ENCODE measurements at regions not wholly inside any gene's neighbourhood (a gene's known extent, or its start where the extent isn't known, plus 50 kb on each side); places are given as distances from the start of the nearest gene placed in this dataset.
"Not testable (repeated sequence)": the region's sequence is repeated elsewhere in the genome, so short reads cannot be mapped to it uniquely, and the experiment has no call there.

DNA sequence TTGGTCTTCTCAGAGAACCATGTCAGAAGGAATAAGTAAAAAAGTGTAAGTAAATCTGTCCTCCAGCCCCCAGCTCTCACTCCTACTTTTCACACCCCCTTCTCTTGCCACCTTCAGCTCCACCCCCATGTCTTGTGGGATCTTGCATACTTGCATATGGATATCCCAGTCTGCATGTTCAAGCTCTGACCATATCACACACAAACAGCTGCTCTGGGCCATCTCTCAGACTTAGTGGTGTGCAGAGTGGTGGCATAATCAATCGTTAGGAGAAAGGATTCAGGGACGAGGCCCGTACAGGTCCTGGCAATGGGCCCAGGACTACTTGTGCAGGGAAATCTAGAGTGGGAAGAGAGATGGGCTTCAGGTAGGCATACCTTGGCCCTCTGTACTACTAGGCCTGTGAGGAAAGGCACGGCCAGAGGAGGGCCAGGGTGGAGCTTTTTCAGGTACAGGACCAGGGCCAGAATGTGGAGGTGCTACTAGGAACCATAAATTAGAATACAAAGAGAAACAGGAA is 112.0 kb upstream of the SGK1 start:
- H3K9me3 ChIP-seq (ENCODE audit: control insufficient read depth, insufficient read depth, low read length): no peaks in the 10 kb centered on the region
- no peaks in the 10 kb centered on the region for H3K79me2 ChIP-seq (ENCODE audit: control insufficient read depth, low read length)
- no peak overlapping the region for H3K27ac ChIP-seq (ENCODE audit: low read depth, low read length)
- no peak overlapping the region for H3K4me3 ChIP-seq (ENCODE audit: low read length)
- TF ChIP-seq, protein P1, sequence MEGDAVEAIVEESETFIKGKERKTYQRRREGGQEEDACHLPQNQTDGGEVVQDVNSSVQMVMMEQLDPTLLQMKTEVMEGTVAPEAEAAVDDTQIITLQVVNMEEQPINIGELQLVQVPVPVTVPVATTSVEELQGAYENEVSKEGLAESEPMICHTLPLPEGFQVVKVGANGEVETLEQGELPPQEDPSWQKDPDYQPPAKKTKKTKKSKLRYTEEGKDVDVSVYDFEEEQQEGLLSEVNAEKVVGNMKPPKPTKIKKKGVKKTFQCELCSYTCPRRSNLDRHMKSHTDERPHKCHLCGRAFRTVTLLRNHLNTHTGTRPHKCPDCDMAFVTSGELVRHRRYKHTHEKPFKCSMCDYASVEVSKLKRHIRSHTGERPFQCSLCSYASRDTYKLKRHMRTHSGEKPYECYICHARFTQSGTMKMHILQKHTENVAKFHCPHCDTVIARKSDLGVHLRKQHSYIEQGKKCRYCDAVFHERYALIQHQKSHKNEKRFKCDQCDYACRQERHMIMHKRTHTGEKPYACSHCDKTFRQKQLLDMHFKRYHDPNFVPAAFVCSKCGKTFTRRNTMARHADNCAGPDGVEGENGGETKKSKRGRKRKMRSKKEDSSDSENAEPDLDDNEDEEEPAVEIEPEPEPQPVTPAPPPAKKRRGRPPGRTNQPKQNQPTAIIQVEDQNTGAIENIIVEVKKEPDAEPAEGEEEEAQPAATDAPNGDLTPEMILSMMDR (IDR thresholded peaks at IDR 0.05; ENCODE audit: low read depth, low read length, poor library complexity, severe bottlenecking): no peak
- no peak for TF ChIP-seq EZH2phosphoT487 (IDR thresholded peaks at IDR 0.05; ENCODE audit: borderline replicate concordance, low read length)
- no peak overlapping the region for H3K4me2 ChIP-seq (ENCODE audit: low read length)
- no peaks in the 10 kb centered on the region for H3F3A ChIP-seq (ENCODE audit: control insufficient read depth, insufficient read depth)
- no peaks in the 10 kb centered on the region for H3K36me3 ChIP-seq (ENCODE audit: control insufficient read depth, low read length)
- no peaks in the 10 kb centered on the region for H3K4me1 ChIP-seq (ENCODE audit: control insufficient read depth, low read length)
- no peaks in the 10 kb centered on the region for H3K9me2 ChIP-seq (replicated peaks; ENCODE audit: control insufficient read depth, low read length)
- no peaks in the 10 kb centered on the region for H3K27me3 ChIP-seq (ENCODE audit: control insufficient read depth, low read length)
- no peaks in the 10 kb centered on the region for H4K20me1 ChIP-seq (ENCODE audit: control insufficient read depth, insufficient read depth, low read depth, low read length)

DNA sequence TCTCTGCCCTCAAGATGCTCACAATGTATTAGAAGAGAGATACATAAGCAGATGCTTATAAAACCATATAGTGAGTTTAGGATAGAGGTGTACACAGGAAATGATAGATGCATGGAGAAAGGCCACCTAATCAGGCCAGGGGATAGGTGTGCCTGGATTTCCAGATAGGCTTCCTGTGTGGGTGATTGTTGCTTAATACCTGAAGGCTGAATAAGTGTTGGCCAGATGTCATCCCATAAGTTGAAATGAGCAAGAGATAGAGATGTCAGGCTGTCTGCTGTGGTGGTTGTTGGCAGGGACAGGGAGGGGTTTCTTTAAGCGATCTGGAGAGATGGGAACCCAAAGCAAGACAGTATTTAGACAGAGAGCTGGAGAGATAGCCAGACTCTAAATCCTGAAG is 109.8 kb upstream of the SGK1 start:
- H3K27me3 ChIP-seq (ENCODE audit: control insufficient read depth, low read length): no peaks in the 10 kb centered on the region
- H4K20me1 ChIP-seq (ENCODE audit: control insufficient read depth, insufficient read depth, low read depth, low read length): no peaks in the 10 kb centered on the region
- H3K4me3 ChIP-seq (ENCODE audit: low read length): no peak overlapping the region
- no peak overlapping the region for H3K4me2 ChIP-seq (ENCODE audit: low read length)
- TF ChIP-seq, protein P1 (IDR thresholded peaks at IDR 0.05; ENCODE audit: low read depth, low read length, poor library complexity, severe bottlenecking): no peak
- TF ChIP-seq EZH2phosphoT487 (IDR thresholded peaks at IDR 0.05; ENCODE audit: borderline replicate concordance, low read length): no peak
- no peaks in the 10 kb centered on the region for H3K36me3 ChIP-seq (ENCODE audit: control insufficient read depth, low read length)
- H3F3A ChIP-seq (ENCODE audit: control insufficient read depth, insufficient read depth): no peaks in the 10 kb centered on the region
- H3K79me2 ChIP-seq (ENCODE audit: control insufficient read depth, low read length): no peaks in the 10 kb centered on the region
- no peak overlapping the region for H3K27ac ChIP-seq (ENCODE audit: low read depth, low read length)
- H3K9me3 ChIP-seq (ENCODE audit: control insufficient read depth, insufficient read depth, low read length): no peaks in the 10 kb centered on the region
- H3K4me1 ChIP-seq (ENCODE audit: control insufficient read depth, low read length): no peaks in the 10 kb centered on the region
- H3K9me2 ChIP-seq (replicated peaks; ENCODE audit: control insufficient read depth, low read length): no peaks in the 10 kb centered on the region

DNA sequence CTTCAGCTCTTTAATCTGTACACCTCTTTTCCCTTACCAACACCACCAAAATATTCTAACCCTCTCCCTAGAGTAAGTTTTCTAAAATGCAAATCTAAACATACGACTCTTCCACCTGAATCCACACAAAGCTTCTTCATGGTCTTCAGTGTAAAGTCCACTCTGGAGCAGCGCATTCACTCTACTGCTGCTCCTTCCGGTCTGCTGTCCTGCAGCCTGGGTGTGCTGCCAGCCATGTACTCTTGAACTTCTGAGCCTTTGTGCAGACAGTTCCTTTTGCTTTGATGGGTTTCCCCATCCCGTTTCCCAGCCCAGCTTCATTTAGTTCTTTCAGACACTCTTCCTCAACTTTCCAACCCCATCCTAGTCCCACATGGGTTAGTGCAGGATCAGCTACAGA is 108.7 kb upstream of the SGK1 start:
- no peaks in the 10 kb centered on the region for H3K36me3 ChIP-seq (ENCODE audit: control insufficient read depth, low read length)
- H3K79me2 ChIP-seq (ENCODE audit: control insufficient read depth, low read length): no peaks in the 10 kb centered on the region
- H3K4me1 ChIP-seq (ENCODE audit: control insufficient read depth, low read length): no peaks in the 10 kb centered on the region
- H3F3A ChIP-seq (ENCODE audit: control insufficient read depth, insufficient read depth): no peaks in the 10 kb centered on the region
- no peak overlapping the region for H3K4me3 ChIP-seq (ENCODE audit: low read length)
- no peaks in the 10 kb centered on the region for H3K9me3 ChIP-seq (ENCODE audit: control insufficient read depth, insufficient read depth, low read length)
- H3K9me2 ChIP-seq (replicated peaks; ENCODE audit: control insufficient read depth, low read length): no peaks in the 10 kb centered on the region
- no peaks in the 10 kb centered on the region for H3K27me3 ChIP-seq (ENCODE audit: control insufficient read depth, low read length)
- no peak overlapping the region for H3K4me2 ChIP-seq (ENCODE audit: low read length)
- no peaks in the 10 kb centered on the region for H4K20me1 ChIP-seq (ENCODE audit: control insufficient read depth, insufficient read depth, low read depth, low read length)
- TF ChIP-seq, protein P1 (IDR thresholded peaks at IDR 0.05; ENCODE audit: low read depth, low read length, poor library complexity, severe bottlenecking): no peak
- no peak for TF ChIP-seq EZH2phosphoT487 (IDR thresholded peaks at IDR 0.05; ENCODE audit: borderline replicate concordance, low read length)
- H3K27ac ChIP-seq (ENCODE audit: low read depth, low read length): no peak overlapping the region

DNA sequence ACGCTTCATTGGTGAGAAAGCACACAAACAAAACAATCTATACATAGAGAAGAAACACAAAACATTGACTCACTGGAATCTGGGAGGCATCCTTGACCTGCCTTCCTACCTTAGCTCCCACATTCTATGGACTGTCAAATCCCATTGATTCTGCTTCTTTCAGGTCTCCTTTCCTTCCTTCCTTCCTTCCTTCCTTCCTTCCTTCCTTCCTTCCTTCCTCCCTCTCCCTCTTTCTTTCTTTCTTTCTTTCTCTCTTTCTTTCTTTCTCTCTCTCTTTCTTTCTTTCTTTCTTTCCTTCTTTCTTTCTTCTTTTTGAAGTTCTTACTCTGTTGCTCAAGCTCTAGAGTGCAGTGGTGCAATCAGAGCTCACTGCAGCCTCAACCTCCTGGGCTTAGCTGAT is 108.0 kb upstream of the SGK1 start:
- H3K9me2 ChIP-seq (replicated peaks; ENCODE audit: control insufficient read depth, low read length); H3K4me1 ChIP-seq (ENCODE audit: control insufficient read depth, low read length); H3K36me3 ChIP-seq (ENCODE audit: control insufficient read depth, low read length); H3F3A ChIP-seq (ENCODE audit: control insufficient read depth, insufficient read depth); H3K9me3 ChIP-seq (ENCODE audit: control insufficient read depth, insufficient read depth, low read length); H3K27me3 ChIP-seq (ENCODE audit: control insufficient read depth, low read length); H3K4me2 ChIP-seq (ENCODE audit: low read length); H3K79me2 ChIP-seq (ENCODE audit: control insufficient read depth, low read length); H3K27ac ChIP-seq (ENCODE audit: low read depth, low read length); H3K4me3 ChIP-seq (ENCODE audit: low read length); H4K20me1 ChIP-seq (ENCODE audit: control insufficient read depth, insufficient read depth, low read depth, low read length): not testable (repeated sequence)

Measured in DOHH2 (cell line).